HEK293T (cell line): ENCODE measurements at regions not wholly inside any gene's neighbourhood (a gene's known extent, or its start where the extent isn't known, plus 50 kb on each side); places are given as distances from the start of the nearest gene placed in this dataset.

Experiments used
- FOXA1 ChIP-seq: fragments of 450-650 bp; IDR thresholded peaks from 2 replicates; pipeline ENCODE4 v1.6.1; 2016; ENCODE audit warnings: mild to moderate bottlenecking
- FOXK2 ChIP-seq: fragments of 450-650 bp; IDR thresholded peaks from 2 replicates; pipeline ENCODE4 v1.6.1; 2016; ENCODE audit warnings: mild to moderate bottlenecking
- LEF1 ChIP-seq: fragments of 450-650 bp; IDR thresholded peaks from 2 replicates; pipeline ENCODE4 v1.6.1; 2017; ENCODE audit warnings: mild to moderate bottlenecking, borderline replicate concordance
- SP1 ChIP-seq: fragments of 450-650 bp; IDR thresholded peaks from 2 replicates; pipeline ENCODE4 v1.6.1; 2017

- no peak for TF ChIP-seq SP1
- TF ChIP-seq LEF1: no peak
- TF ChIP-seq FOXK2: no peak
- TF ChIP-seq FOXA1: no peak
Measured at GRCh38 chr1:168786476-168787330, 57.7 kb upstream of the DPT start.
